ENCODE measurements at regions not wholly inside any gene's neighbourhood (a gene's known extent, or its start where the extent isn't known, plus 50 kb on each side); places are given as distances from the start of the nearest gene placed in this dataset.
"Not testable (repeated sequence)": the region's sequence is repeated elsewhere in the genome, so short reads cannot be mapped to it uniquely, and the experiment has no call there.

DNA sequence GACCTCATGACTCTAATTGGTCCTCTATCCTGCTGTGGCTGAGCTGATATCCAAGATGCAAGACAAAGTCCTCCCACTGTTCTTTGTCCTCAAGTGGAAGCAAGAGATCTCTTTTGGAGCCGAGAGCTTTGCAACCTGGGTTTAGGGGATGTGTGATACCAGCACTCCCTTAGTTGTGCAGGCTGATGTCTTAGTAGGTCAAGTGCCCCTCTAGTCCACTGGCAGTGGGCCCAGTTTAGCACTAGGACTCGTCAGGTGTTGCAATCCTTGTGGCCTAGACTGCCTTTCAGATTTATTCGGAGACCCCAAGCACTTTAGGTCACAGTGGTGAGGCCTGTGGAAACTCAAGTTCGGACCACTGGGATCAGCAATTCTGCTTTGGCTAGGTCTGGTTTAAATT is 64.0 kb downstream of the GPRASP3 start:
- H3K36me3 ChIP-seq: no peaks in the 10 kb centered on the region
- intact Hi-C loops (cut with DNase I; ENCODE audit: low total_unique reads): no loop called here
- DNase-seq (ENCODE audit: low spot score in 2 of 2): no peak
- H3K27me3 ChIP-seq: peaks cover 0 to 8% of the 10 kb centered on the region in 2 donors
- H3K27ac ChIP-seq: no peak overlapping the region
- no peaks in the 10 kb centered on the region for H3K4me1 ChIP-seq
- no peak for TF ChIP-seq POLR2AphosphoS5 (IDR thresholded peaks at IDR 0.05)
- TF ChIP-seq POLR2A (IDR thresholded peaks at IDR 0.05): no peak
- TF ChIP-seq, protein P1, sequence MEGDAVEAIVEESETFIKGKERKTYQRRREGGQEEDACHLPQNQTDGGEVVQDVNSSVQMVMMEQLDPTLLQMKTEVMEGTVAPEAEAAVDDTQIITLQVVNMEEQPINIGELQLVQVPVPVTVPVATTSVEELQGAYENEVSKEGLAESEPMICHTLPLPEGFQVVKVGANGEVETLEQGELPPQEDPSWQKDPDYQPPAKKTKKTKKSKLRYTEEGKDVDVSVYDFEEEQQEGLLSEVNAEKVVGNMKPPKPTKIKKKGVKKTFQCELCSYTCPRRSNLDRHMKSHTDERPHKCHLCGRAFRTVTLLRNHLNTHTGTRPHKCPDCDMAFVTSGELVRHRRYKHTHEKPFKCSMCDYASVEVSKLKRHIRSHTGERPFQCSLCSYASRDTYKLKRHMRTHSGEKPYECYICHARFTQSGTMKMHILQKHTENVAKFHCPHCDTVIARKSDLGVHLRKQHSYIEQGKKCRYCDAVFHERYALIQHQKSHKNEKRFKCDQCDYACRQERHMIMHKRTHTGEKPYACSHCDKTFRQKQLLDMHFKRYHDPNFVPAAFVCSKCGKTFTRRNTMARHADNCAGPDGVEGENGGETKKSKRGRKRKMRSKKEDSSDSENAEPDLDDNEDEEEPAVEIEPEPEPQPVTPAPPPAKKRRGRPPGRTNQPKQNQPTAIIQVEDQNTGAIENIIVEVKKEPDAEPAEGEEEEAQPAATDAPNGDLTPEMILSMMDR (IDR thresholded peaks at IDR 0.05): no peak
- no peak overlapping the region for H3K4me3 ChIP-seq
- H3K9me3 ChIP-seq: peaks cover under 1 to 2% of the 10 kb centered on the region in 2 donors

GRCh38 chrX:102787283-102787682 is 66.7 kb downstream of the GPRASP3 start:
- Histone ChIP-seq H3K36me3 (no peaks in the 10 kb centered on the region), H3K27ac (no peak overlapping the region), H3K27me3 (peaks cover 0 to 8% of the 10 kb centered on the region in 2 donors), H3K4me1 (no peaks in the 10 kb centered on the region), H3K4me3 (no peak overlapping the region), H3K9me3 (peaks cover 5 to 28% of the 10 kb centered on the region in 2 donors)
- DNase-seq (ENCODE audit: low spot score in 2 of 2): no peak
- TF ChIP-seq POLR2AphosphoS5 (IDR thresholded peaks at IDR 0.05) (no peak), POLR2A (IDR thresholded peaks at IDR 0.05) (no peak)
- TF ChIP-seq, protein P1 (IDR thresholded peaks at IDR 0.05): no peak
- intact Hi-C loops (cut with DNase I; ENCODE audit: low total_unique reads): no loop called here

GRCh38 chrX:102808336-102808735 is 87.8 kb downstream of the GPRASP3 start:
- intact Hi-C loops (cut with DNase I; ENCODE audit: low total_unique reads): loop anchor here (10.0 kb wide), 1 partner anchor 1964 kb away; no protein-coding TSS in a partner anchor
- Histone ChIP-seq H3K27me3 (peaks cover 0 to 5% of the 10 kb centered on the region in 2 donors), H3K36me3 (no peaks in the 10 kb centered on the region), H3K9me3 (no peaks in the 10 kb centered on the region), H3K27ac (no peak overlapping the region), H3K4me1 (no peaks in the 10 kb centered on the region), H3K4me3 (no peak overlapping the region)
- TF ChIP-seq POLR2A (IDR thresholded peaks at IDR 0.05): no peak
- TF ChIP-seq, protein P1 (IDR thresholded peaks at IDR 0.05): no peak
- TF ChIP-seq POLR2AphosphoS5 (IDR thresholded peaks at IDR 0.05): no peak
- no peak for DNase-seq (ENCODE audit: low spot score in 2 of 2)

- intact Hi-C loops (cut with DNase I; ENCODE audit: low total_unique reads); H3K27ac ChIP-seq; H3K4me3 ChIP-seq; H3K27me3 ChIP-seq; H3K4me1 ChIP-seq; H3K36me3 ChIP-seq; DNase-seq (ENCODE audit: low spot score in 2 of 2): not testable (repeated sequence)
- H3K9me3 ChIP-seq: peaks cover 7 to 19% of the 10 kb centered on the region in 2 donors
These were observed 97.7 kb downstream of the GPRASP3 start for GRCh38 chrX:102818269-102818668.

- intact Hi-C loops (cut with DNase I; ENCODE audit: low total_unique reads): no loop called here
- no peak overlapping the region for H3K27ac ChIP-seq
- no peak for DNase-seq (ENCODE audit: low spot score in 2 of 2)
- no peaks in the 10 kb centered on the region for H3K4me1 ChIP-seq
- H3K27me3 ChIP-seq: peaks cover 0 to 28% of the 10 kb centered on the region in 2 donors
- no peak overlapping the region for H3K4me3 ChIP-seq
- no peak for TF ChIP-seq POLR2AphosphoS5 (IDR thresholded peaks at IDR 0.05)
- TF ChIP-seq, protein P1 (IDR thresholded peaks at IDR 0.05): no peak
- TF ChIP-seq POLR2A (IDR thresholded peaks at IDR 0.05): no peak
- H3K9me3 ChIP-seq: no peaks in the 10 kb centered on the region
- no peaks in the 10 kb centered on the region for H3K36me3 ChIP-seq
These were observed 104.4 kb upstream of the RAB40AL start for GRCh38 chrX:102832661-102833060.

GRCh38 chrX:102833136-102833535 is 103.9 kb upstream of the RAB40AL start:
- no peaks in the 10 kb centered on the region for H3K36me3 ChIP-seq
- no peaks in the 10 kb centered on the region for H3K9me3 ChIP-seq
- TF ChIP-seq POLR2AphosphoS5 (IDR thresholded peaks at IDR 0.05): no peak
- no peak for TF ChIP-seq POLR2A (IDR thresholded peaks at IDR 0.05)
- TF ChIP-seq, protein P1 (IDR thresholded peaks at IDR 0.05): no peak
- H3K4me3 ChIP-seq: no peak overlapping the region
- no peak overlapping the region for H3K27ac ChIP-seq
- H3K27me3 ChIP-seq: peaks cover 0 to 33% of the 10 kb centered on the region in 2 donors
- no peak for DNase-seq (ENCODE audit: low spot score in 2 of 2)
- H3K4me1 ChIP-seq: no peaks in the 10 kb centered on the region
- intact Hi-C loops (cut with DNase I; ENCODE audit: low total_unique reads): no loop called here

Measured in breast epithelium (tissue), 4 donors.